ENCODE measurements at regions not wholly inside any gene's neighbourhood (a gene's known extent, or its start where the extent isn't known, plus 50 kb on each side); places are given as distances from the start of the nearest gene placed in this dataset.
"Not testable (repeated sequence)": the region's sequence is repeated elsewhere in the genome, so short reads cannot be mapped to it uniquely, and the experiment has no call there.

DNA sequence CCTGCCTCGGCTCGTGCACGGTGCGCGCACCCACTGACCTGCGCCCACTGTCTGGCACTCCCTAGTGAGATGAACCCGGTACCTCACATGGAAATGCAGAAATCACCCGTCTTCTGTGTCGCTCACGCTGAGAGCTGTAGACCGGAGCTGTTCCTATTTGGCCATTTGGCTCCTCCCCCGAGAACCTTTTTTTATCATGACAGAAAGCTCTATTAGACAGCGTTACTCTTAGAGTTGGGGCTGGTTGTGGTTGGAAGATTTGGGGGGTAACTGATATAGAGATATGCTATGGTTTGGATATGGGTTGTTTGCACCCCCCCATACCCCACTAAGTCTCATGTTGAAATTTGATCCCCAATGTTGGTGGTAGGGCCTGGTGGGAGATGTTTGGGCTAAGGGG lies 226.2 kb downstream of the LRRC70 start:
- not testable (repeated sequence) for TF ChIP-seq POLR2A (IDR thresholded peaks at IDR 0.05)
- TF ChIP-seq, protein P1, sequence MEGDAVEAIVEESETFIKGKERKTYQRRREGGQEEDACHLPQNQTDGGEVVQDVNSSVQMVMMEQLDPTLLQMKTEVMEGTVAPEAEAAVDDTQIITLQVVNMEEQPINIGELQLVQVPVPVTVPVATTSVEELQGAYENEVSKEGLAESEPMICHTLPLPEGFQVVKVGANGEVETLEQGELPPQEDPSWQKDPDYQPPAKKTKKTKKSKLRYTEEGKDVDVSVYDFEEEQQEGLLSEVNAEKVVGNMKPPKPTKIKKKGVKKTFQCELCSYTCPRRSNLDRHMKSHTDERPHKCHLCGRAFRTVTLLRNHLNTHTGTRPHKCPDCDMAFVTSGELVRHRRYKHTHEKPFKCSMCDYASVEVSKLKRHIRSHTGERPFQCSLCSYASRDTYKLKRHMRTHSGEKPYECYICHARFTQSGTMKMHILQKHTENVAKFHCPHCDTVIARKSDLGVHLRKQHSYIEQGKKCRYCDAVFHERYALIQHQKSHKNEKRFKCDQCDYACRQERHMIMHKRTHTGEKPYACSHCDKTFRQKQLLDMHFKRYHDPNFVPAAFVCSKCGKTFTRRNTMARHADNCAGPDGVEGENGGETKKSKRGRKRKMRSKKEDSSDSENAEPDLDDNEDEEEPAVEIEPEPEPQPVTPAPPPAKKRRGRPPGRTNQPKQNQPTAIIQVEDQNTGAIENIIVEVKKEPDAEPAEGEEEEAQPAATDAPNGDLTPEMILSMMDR (IDR thresholded peaks at IDR 0.05), result not testable (repeated sequence)

All from Peyer's patch (tissue), 4 donors.